GM18511 (cell line): ENCODE measurements at regions not wholly inside any gene's neighbourhood (a gene's known extent, or its start where the extent isn't known, plus 50 kb on each side); places are given as distances from the start of the nearest gene placed in this dataset.
A peak's percentile ranks its signal among the peaks of the same experiment; 100 is the strongest.
"Not testable (repeated sequence)": the region's sequence is repeated elsewhere in the genome, so short reads cannot be mapped to it uniquely, and the experiment has no call there.

Experiments
- ATAC-seq: cut with Tn5 transposase; IDR thresholded peaks from one replicate; pipeline ENCODE4 v1.9.1; 2021; ENCODE audit warnings: mild to moderate bottlenecking, moderate library complexity; ENCODE audit not compliant: unreplicated experiment

GRCh38 chr3:90056281-90057032 is 949.0 kb downstream of the EPHA3 start:
- no peak for ATAC-seq

- no peak for ATAC-seq
These were observed 954.6 kb downstream of the EPHA3 start for GRCh38 chr3:90062016-90062415.

- ATAC-seq, result no peak
These were observed 955.3 kb downstream of the EPHA3 start for GRCh38 chr3:90062631-90063200.

GRCh38 chr3:90068783-90069182 is 961.4 kb downstream of the EPHA3 start:
- no peak for ATAC-seq

- ATAC-seq, result no peak
These were observed 962.3 kb downstream of the EPHA3 start for GRCh38 chr3:90069748-90070147.

- no peak for ATAC-seq
These were observed 968.7 kb downstream of the EPHA3 start for GRCh38 chr3:90076136-90076535.

- ATAC-seq, result no peak
These were observed 973.6 kb downstream of the EPHA3 start for GRCh38 chr3:90080988-90081387.

GRCh38 chr3:90086297-90086696 is 978.9 kb downstream of the EPHA3 start:
- ATAC-seq, result not testable (repeated sequence)

GRCh38 chr3:90087703-90088102 is 980.3 kb downstream of the EPHA3 start:
- no peak for ATAC-seq

- ATAC-seq, result peak; percentile 82
These were observed 984.1 kb downstream of the EPHA3 start for GRCh38 chr3:90091549-90091948.

- ATAC-seq, result no peak
These were observed 985.6 kb downstream of the EPHA3 start for GRCh38 chr3:90092994-90093393.

GRCh38 chr3:90095811-90096210 is 988.4 kb downstream of the EPHA3 start:
- ATAC-seq, result no peak

- ATAC-seq, result no peak
These were observed 992.1 kb downstream of the EPHA3 start for GRCh38 chr3:90099493-90099892.

GRCh38 chr3:90102146-90102545 is 994.7 kb downstream of the EPHA3 start:
- ATAC-seq, result no peak

- ATAC-seq, result no peak
These were observed 1013.9 kb downstream of the EPHA3 start for GRCh38 chr3:90121326-90121725.

GRCh38 chr3:90128391-90128790 is 1021.0 kb downstream of the EPHA3 start:
- ATAC-seq, result no peak

- ATAC-seq, result no peak
These were observed 1022.3 kb downstream of the EPHA3 start for GRCh38 chr3:90129730-90130129.

GRCh38 chr3:90132197-90132596 is 1024.8 kb downstream of the EPHA3 start:
- no peak for ATAC-seq

- no peak for ATAC-seq
These were observed 1026.7 kb downstream of the EPHA3 start for GRCh38 chr3:90134090-90134489.

GRCh38 chr3:90136456-90137191 is 1029.2 kb downstream of the EPHA3 start:
- ATAC-seq, result no peak

- ATAC-seq, result no peak
These were observed 1037.9 kb downstream of the EPHA3 start for GRCh38 chr3:90145094-90145860.
